H1 (cell line): ENCODE measurements at regions not wholly inside any gene's neighbourhood (a gene's known extent, or its start where the extent isn't known, plus 50 kb on each side); places are given as distances from the start of the nearest gene placed in this dataset.

Source experiments
- GTF2F1 ChIP-seq: IDR thresholded peaks from 2 replicates; pipeline ENCODE4 v1.6.1; 2012; ENCODE audit warnings: low read depth, low read length, improper control_type of control experiment, borderline replicate concordance
- RAD21 ChIP-seq, 2 experiments: IDR thresholded peaks in 1 of 2; conservative IDR thresholded peaks in 1 of 2; 2 replicates each; pipeline ENCODE4 v1.6.1; 2011; ENCODE audit warnings: low read depth in 2 of 2, low read length in 2 of 2, improper control_type of control experiment in 1 of 2, inconsistent platforms in 1 of 2, mild to moderate bottlenecking in 1 of 2, moderate library complexity in 1 of 2

DNA sequence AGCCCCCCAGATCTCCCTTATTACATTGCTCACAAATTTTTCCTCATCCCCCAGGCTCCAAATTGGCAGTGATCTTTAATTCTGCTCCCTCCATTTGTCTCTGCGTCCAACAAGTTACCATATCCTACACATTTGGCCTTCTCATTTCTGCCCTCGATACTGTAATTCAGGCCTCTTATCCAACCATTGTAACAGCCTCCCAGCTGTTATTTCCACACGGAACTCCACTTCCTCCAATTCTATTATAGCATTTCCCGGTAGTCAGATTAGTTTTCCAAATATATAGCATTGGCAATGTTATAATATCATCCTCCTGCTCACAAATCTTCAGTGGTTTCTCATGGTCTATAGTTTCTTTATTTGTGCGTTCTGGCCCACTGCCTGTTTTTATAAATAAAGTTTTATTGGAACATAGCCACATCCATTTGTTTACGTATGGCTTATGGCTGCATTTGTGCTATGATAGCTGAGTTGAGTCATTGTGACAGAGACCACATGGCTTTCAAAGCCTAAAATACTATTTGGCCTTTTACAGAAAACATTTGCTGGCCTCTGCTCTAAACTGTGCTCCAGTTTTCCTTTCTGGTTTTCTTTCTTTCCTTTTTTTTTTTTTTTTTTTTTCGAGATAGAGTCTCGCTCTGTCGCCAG is 126.5 kb upstream of the ZNF438 start (continued):
- TF ChIP-seq RAD21 (IDR thresholded peaks at IDR 0.05 in 1 of 2, conservative IDR thresholded peaks at IDR 0.05 in 1 of 2; ENCODE audit: low read depth in 2 of 2, low read length in 2 of 2), result no peak
- no peak for TF ChIP-seq GTF2F1
